NCI-H82 (cell line): ENCODE measurements at regions not wholly inside any gene's neighbourhood (a gene's known extent, or its start where the extent isn't known, plus 50 kb on each side); places are given as distances from the start of the nearest gene placed in this dataset.
"Not testable (repeated sequence)": the region's sequence is repeated elsewhere in the genome, so short reads cannot be mapped to it uniquely, and the experiment has no call there.

ENCODE experiments used
- DNase-seq: peaks from one replicate; lab custom pipeline; 2025; lab: John Stamatoyannopoulos, UW

GRCh38 chr4:152063621-152064240, 302.9 kb upstream of the GATB start:
- peak; percentile 19 for DNase-seq

- DNase-seq, result no peak
Observed at GRCh38 chr4:152062936-152063620, 302.3 kb upstream of the GATB start.

GRCh38 chr4:152054731-152055130, 293.9 kb upstream of the GATB start:
- DNase-seq, result no peak

GRCh38 chr4:152052451-152053057, 291.7 kb upstream of the GATB start:
- DNase-seq, result no peak

GRCh38 chr4:152051332-152051731, 290.5 kb upstream of the GATB start:
- DNase-seq, result not testable (repeated sequence)

GRCh38 chr4:152050106-152050505, 289.3 kb upstream of the GATB start:
- DNase-seq, result no peak

- no peak for DNase-seq
Observed at GRCh38 chr4:152047451-152047850, 286.6 kb upstream of the GATB start.

GRCh38 chr4:152045807-152046571, 285.2 kb upstream of the GATB start:
- DNase-seq, result peak; percentile 78

GRCh38 chr4:152045449-152045806, 284.6 kb upstream of the GATB start:
- DNase-seq, result no peak

- DNase-seq, result no peak
Observed at GRCh38 chr4:152044331-152045036, 283.7 kb upstream of the GATB start.

GRCh38 chr4:152041295-152041694, 280.5 kb upstream of the GATB start:
- DNase-seq, result no peak

GRCh38 chr4:152039691-152040090, 278.9 kb upstream of the GATB start:
- peak; percentile 11 for DNase-seq

- DNase-seq, result no peak
Observed at GRCh38 chr4:152039023-152039481, 278.2 kb upstream of the GATB start.

GRCh38 chr4:152038238-152038637, 277.4 kb upstream of the GATB start:
- no peak for DNase-seq

- DNase-seq, result no peak
Observed at GRCh38 chr4:152037435-152037834, 276.6 kb upstream of the GATB start.

GRCh38 chr4:152033621-152034020, 272.8 kb upstream of the GATB start:
- DNase-seq, result no peak

- DNase-seq, result no peak
Observed at GRCh38 chr4:152032722-152033131, 271.9 kb upstream of the GATB start.

GRCh38 chr4:152029631-152030030, 268.8 kb upstream of the GATB start:
- DNase-seq, result no peak

- no peak for DNase-seq
Observed at GRCh38 chr4:152028131-152028530, 267.3 kb upstream of the GATB start.

GRCh38 chr4:152024881-152025280, 264.1 kb upstream of the GATB start:
- DNase-seq, result no peak

GRCh38 chr4:152023674-152024073, 262.9 kb upstream of the GATB start:
- no peak for DNase-seq

GRCh38 chr4:152022543-152022942, 261.7 kb upstream of the GATB start:
- no peak for DNase-seq
